A204.1 (cell line): ENCODE measurements at regions not wholly inside any gene's neighbourhood (a gene's known extent, or its start where the extent isn't known, plus 50 kb on each side); places are given as distances from the start of the nearest gene placed in this dataset.

Source experiments
- FAIRE-seq: peaks from 2 replicates; lab custom pipeline; 2012; peaks lifted over from hg19 to GRCh38; lab: Jason Lieb, UNC

GRCh38 chr9:115946530-115946929 is 207.1 kb upstream of the PAPPA start:
- FAIRE-seq = no peak

GRCh38 chr9:115951977-115952376 is 201.6 kb upstream of the PAPPA start:
- no peak for FAIRE-seq

GRCh38 chr9:115952430-115953292 is 200.9 kb upstream of the PAPPA start:
- FAIRE-seq = no peak

GRCh38 chr9:115956371-115956770 is 197.2 kb upstream of the PAPPA start:
- FAIRE-seq = no peak

DNA sequence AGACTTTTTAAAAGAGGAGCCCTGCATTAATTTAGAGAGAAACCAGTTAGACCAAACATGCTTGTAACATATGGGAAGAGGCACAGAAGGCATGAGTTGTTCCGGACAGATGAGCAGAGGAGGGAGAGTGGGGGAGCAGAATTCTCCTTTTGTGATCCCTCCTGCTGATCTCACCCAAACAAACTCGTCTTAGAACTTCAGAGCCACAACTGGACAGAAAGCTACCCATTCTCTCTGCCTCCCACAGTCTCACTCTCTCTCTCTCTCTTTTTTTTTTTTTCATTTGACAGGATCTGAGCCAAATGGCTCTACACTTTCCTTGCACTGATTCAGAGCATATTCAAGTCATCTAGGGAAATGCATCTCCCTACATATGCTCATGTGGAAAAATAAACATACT is 196.0 kb upstream of the PAPPA start:
- no peak for FAIRE-seq

- no peak for FAIRE-seq
These were observed 188.8 kb upstream of the PAPPA start for GRCh38 chr9:115964710-115965347.

- no peak for FAIRE-seq
These were observed 186.9 kb upstream of the PAPPA start for GRCh38 chr9:115966660-115967059.

- FAIRE-seq = no peak
These were observed 184.5 kb upstream of the PAPPA start for GRCh38 chr9:115969096-115969495.

GRCh38 chr9:115972362-115972761 is 181.2 kb upstream of the PAPPA start:
- FAIRE-seq = no peak

DNA sequence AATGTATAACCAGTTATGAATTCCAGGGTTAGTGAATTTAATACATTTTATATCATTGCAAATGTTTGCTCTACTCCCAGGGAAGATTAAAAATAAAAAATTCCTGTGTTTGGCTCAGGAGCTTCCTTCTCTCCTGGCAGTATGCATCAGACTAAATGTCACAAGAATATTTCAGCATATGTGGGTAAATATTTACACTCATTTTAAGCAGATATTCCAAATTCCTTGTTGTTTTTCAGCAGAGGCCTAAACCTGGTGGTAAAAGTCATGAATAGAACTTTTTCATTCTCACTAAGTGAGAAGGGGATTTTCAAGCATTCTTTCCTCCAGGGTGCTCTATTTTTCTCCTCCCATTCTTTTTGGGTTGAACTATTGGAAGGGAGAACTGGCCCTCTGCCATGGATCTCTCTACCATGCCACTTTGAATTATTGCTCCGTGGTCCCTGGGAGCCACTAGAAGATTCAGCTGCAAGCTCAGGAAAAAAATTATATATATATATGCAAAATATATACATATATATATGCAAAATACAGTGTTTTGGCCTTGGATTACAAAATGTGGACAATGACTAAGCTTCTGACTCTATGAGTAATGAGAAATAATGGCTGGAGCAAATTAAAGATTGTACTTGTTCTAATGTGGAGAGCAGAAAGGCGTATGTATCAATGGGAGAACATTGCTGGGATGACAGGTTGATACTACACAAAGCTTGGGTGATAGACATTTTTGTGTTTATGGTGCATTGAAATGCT is 180.6 kb upstream of the PAPPA start:
- no peak for FAIRE-seq

- no peak for FAIRE-seq
These were observed 176.8 kb upstream of the PAPPA start for GRCh38 chr9:115976781-115977180.

DNA sequence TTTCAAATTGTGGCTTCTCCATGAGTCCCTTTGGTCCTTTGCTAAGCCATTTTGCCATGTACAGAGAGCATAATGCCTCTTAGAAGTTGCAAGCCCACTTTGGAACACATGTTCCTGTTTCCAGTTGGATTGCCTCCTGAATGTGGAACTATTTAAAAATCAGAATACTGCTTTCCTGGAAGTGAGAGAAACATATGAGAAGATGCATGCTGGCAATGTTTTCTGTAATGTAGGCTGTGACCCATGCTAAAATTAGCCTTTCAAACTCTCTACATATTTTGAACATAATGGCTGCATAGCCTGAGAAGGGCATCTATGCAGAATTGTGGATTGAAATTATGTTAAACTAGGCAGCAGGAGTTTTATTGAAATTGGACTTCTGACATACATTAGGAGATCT is 175.5 kb upstream of the PAPPA start:
- FAIRE-seq = no peak

GRCh38 chr9:115978659-115979096 is 174.9 kb upstream of the PAPPA start:
- no peak for FAIRE-seq

GRCh38 chr9:115980054-115980453 is 173.5 kb upstream of the PAPPA start:
- FAIRE-seq = no peak

DNA sequence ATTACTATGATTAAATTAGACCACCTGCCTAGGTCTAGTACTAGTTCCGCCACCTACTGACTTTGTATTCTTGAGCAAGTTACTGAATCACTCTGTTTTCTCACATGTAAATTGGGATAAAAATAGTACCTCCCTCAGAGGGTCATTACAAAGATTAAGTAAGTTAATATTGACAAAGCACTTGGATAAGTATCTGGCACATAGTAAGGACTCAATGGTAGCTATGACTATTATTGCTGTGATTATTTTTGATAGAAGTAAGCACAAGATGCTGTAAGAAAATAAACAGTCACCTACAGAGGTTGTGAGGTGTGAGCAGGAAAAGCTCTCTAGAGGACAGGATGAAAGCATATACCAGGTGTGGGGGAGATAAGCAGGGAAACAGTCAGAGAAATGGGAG is 173.1 kb upstream of the PAPPA start:
- FAIRE-seq = no peak

DNA sequence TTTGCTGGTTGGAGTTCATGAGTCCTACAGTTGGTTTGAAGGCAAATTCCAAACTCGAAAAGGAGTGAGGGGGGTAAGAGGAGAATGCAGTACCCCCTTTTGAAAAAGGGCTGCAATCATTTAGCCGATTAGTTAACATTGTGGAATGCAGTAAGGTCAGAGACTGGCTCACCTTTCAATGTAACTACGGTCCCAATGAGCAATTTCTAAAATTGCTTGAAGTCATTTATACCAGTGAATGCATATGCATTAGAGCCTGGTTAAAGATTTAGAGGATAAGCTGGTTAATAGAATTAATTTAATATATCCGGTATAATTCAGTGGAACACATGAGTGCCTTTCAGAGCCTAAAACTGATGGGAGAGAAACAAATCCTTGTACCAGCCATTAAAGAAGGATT is 172.6 kb upstream of the PAPPA start:
- no peak for FAIRE-seq

DNA sequence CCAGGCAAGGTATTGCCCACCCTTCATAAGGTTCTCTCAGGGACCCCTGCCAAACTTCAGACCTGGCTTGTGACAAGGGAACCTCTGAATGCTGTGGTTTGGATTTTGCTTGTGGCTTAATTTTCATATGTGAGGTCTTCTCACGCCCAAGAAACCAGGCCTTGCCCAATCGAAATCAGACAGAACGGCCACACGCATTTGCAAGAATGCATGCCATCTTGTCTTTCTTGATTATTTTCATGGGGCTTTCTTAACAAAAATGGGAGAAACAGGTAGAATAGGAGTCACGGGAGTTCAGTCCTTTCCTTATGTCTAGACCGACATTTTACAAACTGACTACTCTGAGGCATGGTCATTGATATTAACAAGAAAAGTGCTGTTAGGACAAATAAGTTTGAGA is 170.2 kb upstream of the PAPPA start:
- no peak for FAIRE-seq

GRCh38 chr9:115985657-115986056 is 167.9 kb upstream of the PAPPA start:
- FAIRE-seq = no peak

DNA sequence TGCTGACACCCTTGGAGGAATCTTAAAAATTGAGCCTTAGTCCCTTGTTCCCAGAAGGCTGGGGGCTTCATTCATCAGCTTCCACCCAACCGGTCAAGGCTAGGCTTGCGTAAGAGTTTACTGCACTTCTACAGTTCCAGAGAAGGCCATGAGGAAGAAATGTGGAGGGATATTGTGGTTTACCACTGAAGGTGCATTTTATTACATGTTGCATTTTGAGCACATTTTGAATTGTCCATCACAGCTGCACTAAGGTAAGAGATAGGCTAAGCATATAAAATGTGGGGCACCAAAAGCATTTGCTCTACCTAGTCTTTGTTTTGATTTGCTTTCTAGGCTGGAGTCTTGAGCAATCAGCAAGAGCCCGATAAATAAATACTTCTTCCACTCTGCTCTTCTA is 167.1 kb upstream of the PAPPA start:
- FAIRE-seq = no peak

GRCh38 chr9:115988701-115989100 is 164.9 kb upstream of the PAPPA start:
- no peak for FAIRE-seq

DNA sequence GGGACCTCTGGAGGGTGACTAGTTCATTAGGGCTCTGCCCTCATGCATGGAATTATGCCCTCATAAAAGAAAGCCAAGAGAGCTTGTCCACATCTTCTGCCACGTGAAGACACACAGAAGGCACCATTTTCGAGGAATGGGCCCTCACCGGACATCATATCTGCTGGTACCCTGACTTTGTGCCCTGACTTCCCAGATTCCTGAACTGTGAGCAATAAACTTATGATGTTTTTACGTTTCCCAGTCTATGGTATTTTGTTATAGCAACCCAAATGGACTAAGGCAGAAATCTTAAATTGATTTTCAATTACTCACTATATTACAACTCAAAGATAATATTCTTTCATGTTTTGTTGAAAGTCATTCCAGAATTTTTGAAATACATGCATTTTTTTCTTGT is 163.8 kb upstream of the PAPPA start:
- FAIRE-seq = no peak

- no peak for FAIRE-seq
These were observed 160.8 kb upstream of the PAPPA start for GRCh38 chr9:115992834-115993233.

DNA sequence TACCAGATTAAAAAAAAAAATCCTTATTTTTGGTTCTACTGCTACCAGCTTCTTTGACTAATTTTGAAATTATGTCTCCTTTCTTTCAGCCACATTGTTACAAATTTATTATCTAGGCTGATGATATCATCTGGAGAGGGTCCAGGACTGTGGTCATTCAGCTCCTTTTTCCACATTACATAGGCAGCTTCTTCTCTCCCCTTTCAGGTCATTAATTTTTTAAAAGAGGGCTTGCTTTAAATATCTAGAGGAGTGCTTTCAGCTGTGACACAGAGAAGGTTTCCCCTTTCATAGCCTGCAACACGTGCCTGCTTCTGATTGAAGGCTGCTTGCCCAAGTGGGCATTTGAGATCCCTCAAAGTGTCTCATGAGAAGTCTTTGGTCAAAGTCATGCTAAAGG is 155.7 kb upstream of the PAPPA start:
- FAIRE-seq = no peak
